ENCODE measurements at regions not wholly inside any gene's neighbourhood (a gene's known extent, or its start where the extent isn't known, plus 50 kb on each side); places are given as distances from the start of the nearest gene placed in this dataset.

DNA sequence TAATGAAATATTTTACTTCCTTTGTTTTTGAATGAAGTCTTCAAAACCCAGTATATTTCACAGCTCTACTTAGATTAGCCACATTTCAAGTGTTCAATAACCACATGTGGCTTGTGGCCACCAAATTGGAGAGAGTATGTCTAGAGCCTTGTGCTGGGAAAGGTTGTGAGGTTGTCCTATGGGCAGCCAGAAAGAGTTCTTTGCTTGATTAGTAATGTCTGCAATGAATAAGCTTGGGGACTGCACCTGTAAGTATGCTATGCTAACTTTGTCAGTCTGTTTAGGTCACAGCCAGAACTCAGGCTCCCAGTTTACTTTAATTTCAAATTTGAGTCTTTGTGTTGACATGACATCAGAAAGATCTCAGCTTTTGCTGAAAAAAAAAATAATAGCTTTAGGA is 294.9 kb upstream of the SOX14 start:
- TF ChIP-seq, protein P1, sequence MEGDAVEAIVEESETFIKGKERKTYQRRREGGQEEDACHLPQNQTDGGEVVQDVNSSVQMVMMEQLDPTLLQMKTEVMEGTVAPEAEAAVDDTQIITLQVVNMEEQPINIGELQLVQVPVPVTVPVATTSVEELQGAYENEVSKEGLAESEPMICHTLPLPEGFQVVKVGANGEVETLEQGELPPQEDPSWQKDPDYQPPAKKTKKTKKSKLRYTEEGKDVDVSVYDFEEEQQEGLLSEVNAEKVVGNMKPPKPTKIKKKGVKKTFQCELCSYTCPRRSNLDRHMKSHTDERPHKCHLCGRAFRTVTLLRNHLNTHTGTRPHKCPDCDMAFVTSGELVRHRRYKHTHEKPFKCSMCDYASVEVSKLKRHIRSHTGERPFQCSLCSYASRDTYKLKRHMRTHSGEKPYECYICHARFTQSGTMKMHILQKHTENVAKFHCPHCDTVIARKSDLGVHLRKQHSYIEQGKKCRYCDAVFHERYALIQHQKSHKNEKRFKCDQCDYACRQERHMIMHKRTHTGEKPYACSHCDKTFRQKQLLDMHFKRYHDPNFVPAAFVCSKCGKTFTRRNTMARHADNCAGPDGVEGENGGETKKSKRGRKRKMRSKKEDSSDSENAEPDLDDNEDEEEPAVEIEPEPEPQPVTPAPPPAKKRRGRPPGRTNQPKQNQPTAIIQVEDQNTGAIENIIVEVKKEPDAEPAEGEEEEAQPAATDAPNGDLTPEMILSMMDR (IDR thresholded peaks at IDR 0.05): no peak
- no peak for TF ChIP-seq POLR2A (IDR thresholded peaks at IDR 0.05)
